ENCODE measurements at regions not wholly inside any gene's neighbourhood (a gene's known extent, or its start where the extent isn't known, plus 50 kb on each side); places are given as distances from the start of the nearest gene placed in this dataset.

DNA sequence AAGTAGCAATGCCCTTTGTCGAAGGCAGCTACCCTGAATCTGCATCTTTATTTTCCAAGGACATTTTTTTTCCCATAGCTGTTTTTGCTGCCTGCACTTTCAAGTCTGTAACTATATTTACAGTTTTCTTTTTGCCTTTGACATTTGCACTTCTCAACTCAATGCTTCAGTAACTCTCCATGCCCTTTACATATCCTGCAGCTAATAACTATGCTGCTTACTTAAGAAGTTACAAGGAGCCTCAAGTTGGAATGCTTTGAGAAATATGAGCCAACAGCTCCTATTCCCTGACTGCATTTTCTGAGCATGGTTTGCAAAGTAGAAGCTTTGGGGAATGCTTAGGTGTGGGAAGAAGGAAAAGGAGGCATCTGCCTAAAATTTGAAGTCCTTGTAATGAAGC lies 194.8 kb upstream of the TRPC7 start:
- TF ChIP-seq POLR2A (IDR thresholded peaks at IDR 0.05) (no peak), CTCF (IDR thresholded peaks at IDR 0.05) (no peak)

Data from Peyer's patch (tissue), 4 donors.